ENCODE measurements at regions not wholly inside any gene's neighbourhood (a gene's known extent, or its start where the extent isn't known, plus 50 kb on each side); places are given as distances from the start of the nearest gene placed in this dataset.

GRCh38 chr6:69601132-69601531 lies 195.7 kb downstream of the LMBRD1 start:
- peak overlapping the region in 1 of 2 experiments; percentile 26; a peak in 1 of 4 replicates for H3K4me3 ChIP-seq (ENCODE audit: low read depth in 2 of 2, low read length in 1 of 2)
- H3K79me2 ChIP-seq (ENCODE audit: insufficient read depth), result no peaks in the 10 kb centered on the region
- H3K27me3 ChIP-seq (ENCODE audit: insufficient read depth), result no peaks in the 10 kb centered on the region
- H3F3A ChIP-seq (replicated peaks; ENCODE audit: insufficient read depth), result no peaks in the 10 kb centered on the region
- peak; percentile 34 for DNase-seq
- no peak overlapping the region for H3K27ac ChIP-seq (ENCODE audit: low read depth in 2 of 2, low read length in 1 of 2)
- ChIA-PET POLR2A (interaction anchor here (0.7 to 1.1 kb wide), 2 partner anchors 16 to 966 kb away, joined by 3 to 5 read pairs; partner anchors contain the start of gene ADGRB3), CTCF (interaction anchor here (0.9 to 1.0 kb wide), 2 partner anchors 13 to 22 kb away, joined by 3 to 6 read pairs; no protein-coding TSS in a partner anchor)
- H3K36me3 ChIP-seq (replicated peaks in 1 of 2; ENCODE audit: control insufficient read depth in 1 of 2, insufficient read depth in 2 of 2, low read length in 1 of 2), result no peaks in the 10 kb centered on the region
- no peak overlapping the region for H3K9ac ChIP-seq
- peak; percentile 84 for TF ChIP-seq GATA2 (CRISPR knock-in tag; IDR thresholded peaks at IDR 0.05)
- no peak for TF ChIP-seq FOXM1 (IDR thresholded peaks at IDR 0.05; ENCODE audit: low read depth)
- TF ChIP-seq RAD21 (IDR thresholded peaks at IDR 0.05; ENCODE audit: low read length), result 0 out of 2 replicates have a peak, but pooled peaks have one; percentile 3
- H3K9me3 ChIP-seq, result no peaks in the 10 kb centered on the region
- no peak overlapping the region for H2AFZ ChIP-seq (ENCODE audit: low read depth)
- H3K4me2 ChIP-seq, result no peak overlapping the region
- H3K4me1 ChIP-seq (ENCODE audit: control insufficient read depth in 1 of 2, insufficient read depth in 2 of 2, low read depth in 1 of 2, low read length in 1 of 2), result peaks cover 0 to 6% of the 10 kb centered on the region in 2 experiments; a peak in 2 of 4 replicates
- 14% methylated on average over 10 of the region's 10 CpGs for WGBS (ENCODE audit: low lambda C conversion rate)
- H4K20me1 ChIP-seq (ENCODE audit: insufficient read depth), result no peaks in the 10 kb centered on the region
- no peaks in the 10 kb centered on the region for H3K9me2 ChIP-seq

DNA sequence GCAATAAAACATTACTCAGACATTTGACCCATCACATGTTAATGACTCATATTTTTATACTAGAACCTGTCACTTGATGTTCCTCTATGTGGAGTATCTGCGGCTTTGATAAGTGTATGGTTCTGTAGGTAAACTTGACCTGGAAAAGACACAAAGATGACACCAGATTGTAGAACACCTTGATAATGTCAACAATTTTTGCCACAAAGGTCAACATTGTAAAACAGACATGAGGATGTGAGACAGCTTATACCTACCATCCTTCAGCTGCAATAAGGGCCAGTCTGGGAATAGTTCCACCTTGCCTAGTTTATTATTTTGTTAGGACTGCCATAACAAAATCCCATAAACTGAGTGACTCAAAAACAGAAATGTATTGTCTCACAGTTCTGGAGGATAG lies 202.4 kb downstream of the LMBRD1 start:
- Histone ChIP-seq H3K4me2 (no peak overlapping the region), H3F3A (replicated peaks; ENCODE audit: insufficient read depth) (no peaks in the 10 kb centered on the region), H3K36me3 (replicated peaks in 1 of 2; ENCODE audit: control insufficient read depth in 1 of 2, insufficient read depth in 2 of 2, low read length in 1 of 2) (no peaks in the 10 kb centered on the region), H3K9ac (no peak overlapping the region), H3K79me2 (ENCODE audit: insufficient read depth) (no peaks in the 10 kb centered on the region), H3K27me3 (ENCODE audit: insufficient read depth) (no peaks in the 10 kb centered on the region), H3K9me2 (no peaks in the 10 kb centered on the region), H4K20me1 (ENCODE audit: insufficient read depth) (no peaks in the 10 kb centered on the region), H2AFZ (ENCODE audit: low read depth) (no peak overlapping the region), H3K4me1 (ENCODE audit: control insufficient read depth in 1 of 2, insufficient read depth in 2 of 2, low read depth in 1 of 2, low read length in 1 of 2) (no peaks in the 10 kb centered on the region), H3K9me3 (no peaks in the 10 kb centered on the region), H3K4me3 (ENCODE audit: low read depth in 2 of 2, low read length in 1 of 2) (no peak overlapping the region), H3K27ac (ENCODE audit: low read depth in 2 of 2, low read length in 1 of 2) (no peak overlapping the region)
- TF ChIP-seq SMC3 (IDR thresholded peaks at IDR 0.05; ENCODE audit: low read depth, low read length) (no peak), FOXM1 (IDR thresholded peaks at IDR 0.05; ENCODE audit: low read depth) (no peak), EP300 (IDR thresholded peaks at IDR 0.05; ENCODE audit: borderline replicate concordance in 1 of 2, low read depth in 1 of 2, low read length in 1 of 2) (no peak), RCOR1 (IDR thresholded peaks at IDR 0.05; ENCODE audit: low read length) (no peak), SIN3A (IDR thresholded peaks at IDR 0.05; ENCODE audit: borderline replicate concordance, low read depth, low read length) (no peak), NRF1 (IDR thresholded peaks at IDR 0.05; ENCODE audit: low read depth, low read length) (no peak), CTCF (IDR thresholded peaks at IDR 0.05) (no peak), GABPA (IDR thresholded peaks at IDR 0.05; ENCODE audit: low read depth) (no peak), JUND (IDR thresholded peaks at IDR 0.05) (no peak), TCF12 (IDR thresholded peaks at IDR 0.05) (no peak), RXRA (IDR thresholded peaks at IDR 0.05; ENCODE audit: borderline replicate concordance, low read depth) (no peak), MXI1 (IDR thresholded peaks at IDR 0.05; ENCODE audit: low read depth, low read length) (no peak), USF2 (IDR thresholded peaks at IDR 0.05; ENCODE audit: borderline replicate concordance, low read depth, low read length) (no peak), NFIC (IDR thresholded peaks at IDR 0.05; ENCODE audit: borderline replicate concordance) (no peak)
- TF ChIP-seq, protein P1, sequence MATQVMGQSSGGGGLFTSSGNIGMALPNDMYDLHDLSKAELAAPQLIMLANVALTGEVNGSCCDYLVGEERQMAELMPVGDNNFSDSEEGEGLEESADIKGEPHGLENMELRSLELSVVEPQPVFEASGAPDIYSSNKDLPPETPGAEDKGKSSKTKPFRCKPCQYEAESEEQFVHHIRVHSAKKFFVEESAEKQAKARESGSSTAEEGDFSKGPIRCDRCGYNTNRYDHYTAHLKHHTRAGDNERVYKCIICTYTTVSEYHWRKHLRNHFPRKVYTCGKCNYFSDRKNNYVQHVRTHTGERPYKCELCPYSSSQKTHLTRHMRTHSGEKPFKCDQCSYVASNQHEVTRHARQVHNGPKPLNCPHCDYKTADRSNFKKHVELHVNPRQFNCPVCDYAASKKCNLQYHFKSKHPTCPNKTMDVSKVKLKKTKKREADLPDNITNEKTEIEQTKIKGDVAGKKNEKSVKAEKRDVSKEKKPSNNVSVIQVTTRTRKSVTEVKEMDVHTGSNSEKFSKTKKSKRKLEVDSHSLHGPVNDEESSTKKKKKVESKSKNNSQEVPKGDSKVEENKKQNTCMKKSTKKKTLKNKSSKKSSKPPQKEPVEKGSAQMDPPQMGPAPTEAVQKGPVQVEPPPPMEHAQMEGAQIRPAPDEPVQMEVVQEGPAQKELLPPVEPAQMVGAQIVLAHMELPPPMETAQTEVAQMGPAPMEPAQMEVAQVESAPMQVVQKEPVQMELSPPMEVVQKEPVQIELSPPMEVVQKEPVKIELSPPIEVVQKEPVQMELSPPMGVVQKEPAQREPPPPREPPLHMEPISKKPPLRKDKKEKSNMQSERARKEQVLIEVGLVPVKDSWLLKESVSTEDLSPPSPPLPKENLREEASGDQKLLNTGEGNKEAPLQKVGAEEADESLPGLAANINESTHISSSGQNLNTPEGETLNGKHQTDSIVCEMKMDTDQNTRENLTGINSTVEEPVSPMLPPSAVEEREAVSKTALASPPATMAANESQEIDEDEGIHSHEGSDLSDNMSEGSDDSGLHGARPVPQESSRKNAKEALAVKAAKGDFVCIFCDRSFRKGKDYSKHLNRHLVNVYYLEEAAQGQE (IDR thresholded peaks at IDR 0.05; ENCODE audit: low read depth, low read length), result no peak
- TF ChIP-seq, protein P2, sequence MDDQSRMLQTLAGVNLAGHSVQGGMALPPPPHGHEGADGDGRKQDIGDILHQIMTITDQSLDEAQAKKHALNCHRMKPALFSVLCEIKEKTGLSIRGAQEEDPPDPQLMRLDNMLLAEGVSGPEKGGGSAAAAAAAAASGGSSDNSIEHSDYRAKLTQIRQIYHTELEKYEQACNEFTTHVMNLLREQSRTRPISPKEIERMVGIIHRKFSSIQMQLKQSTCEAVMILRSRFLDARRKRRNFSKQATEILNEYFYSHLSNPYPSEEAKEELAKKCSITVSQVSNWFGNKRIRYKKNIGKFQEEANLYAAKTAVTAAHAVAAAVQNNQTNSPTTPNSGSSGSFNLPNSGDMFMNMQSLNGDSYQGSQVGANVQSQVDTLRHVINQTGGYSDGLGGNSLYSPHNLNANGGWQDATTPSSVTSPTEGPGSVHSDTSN (IDR thresholded peaks at IDR 0.05), result no peak
- POLR2A ChIA-PET, result no interaction called here
- WGBS (ENCODE audit: low lambda C conversion rate), result 80% methylated on average over 1 of the region's 1 CpG
- CTCF ChIA-PET, result interaction anchor here (0.6 kb wide), 1 partner anchor 716 kb away, joined by 3 read pairs; no protein-coding TSS in a partner anchor
- no peak for DNase-seq
